NCI-H1417 (cell line): ENCODE measurements at regions not wholly inside any gene's neighbourhood (a gene's known extent, or its start where the extent isn't known, plus 50 kb on each side); places are given as distances from the start of the nearest gene placed in this dataset.
"Not testable (repeated sequence)": the region's sequence is repeated elsewhere in the genome, so short reads cannot be mapped to it uniquely, and the experiment has no call there.

Experiments
- DNase-seq, 3 experiments: peaks; one replicate each; lab custom pipeline; 2025; lab: John Stamatoyannopoulos, UW

DNA sequence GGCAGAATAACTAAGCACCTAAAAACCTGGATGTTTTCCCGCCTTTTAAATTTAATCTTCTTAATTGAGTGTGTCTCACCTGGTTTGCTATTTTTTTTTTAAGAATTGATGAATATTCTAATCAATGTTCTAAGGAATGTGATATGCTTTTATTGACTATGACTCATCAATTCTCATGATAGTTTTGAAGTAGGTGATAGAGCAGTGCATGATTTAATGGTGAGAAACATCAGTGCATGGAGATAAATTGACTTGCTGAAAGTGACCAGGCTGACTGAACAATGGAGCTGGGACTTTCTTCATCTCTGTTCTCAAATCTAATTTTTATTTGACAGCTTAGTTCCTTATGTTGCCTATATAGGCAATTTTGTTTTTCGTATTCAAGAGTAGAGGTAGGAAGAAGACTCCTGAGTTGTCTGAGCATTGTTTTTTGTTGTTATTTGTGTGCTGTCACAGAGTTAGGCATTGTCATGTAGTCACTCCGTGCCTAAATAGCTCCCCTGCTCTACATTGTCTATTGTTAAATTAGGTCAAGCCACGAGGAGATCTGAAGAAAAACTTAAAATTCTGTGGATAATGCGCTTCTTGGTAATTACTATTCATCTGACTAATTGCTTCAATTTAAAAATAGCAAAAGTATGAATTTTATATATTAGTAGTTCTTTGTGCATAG lies 59.0 kb upstream of the NUTM2F start:
- DNase-seq = not testable (repeated sequence)

DNA sequence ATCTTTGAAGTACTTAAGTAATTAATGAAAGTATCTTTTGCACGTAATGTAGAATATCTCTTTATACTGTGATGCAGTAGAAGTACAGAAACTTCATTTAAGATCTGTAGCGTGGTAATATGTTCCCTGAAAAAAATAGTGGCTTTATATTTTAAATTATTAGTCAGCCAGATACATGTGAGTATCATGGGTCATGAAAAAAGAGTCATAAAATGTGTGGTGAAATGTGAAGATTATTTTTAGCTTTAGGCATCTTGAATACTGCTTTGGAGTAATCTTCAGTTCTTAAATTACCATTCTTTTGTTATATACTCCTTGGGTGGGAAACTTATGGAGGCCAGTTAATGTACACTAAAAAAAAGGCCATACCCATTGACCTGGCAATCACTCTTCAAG lies 59.6 kb upstream of the NUTM2F start:
- not testable (repeated sequence) for DNase-seq

DNA sequence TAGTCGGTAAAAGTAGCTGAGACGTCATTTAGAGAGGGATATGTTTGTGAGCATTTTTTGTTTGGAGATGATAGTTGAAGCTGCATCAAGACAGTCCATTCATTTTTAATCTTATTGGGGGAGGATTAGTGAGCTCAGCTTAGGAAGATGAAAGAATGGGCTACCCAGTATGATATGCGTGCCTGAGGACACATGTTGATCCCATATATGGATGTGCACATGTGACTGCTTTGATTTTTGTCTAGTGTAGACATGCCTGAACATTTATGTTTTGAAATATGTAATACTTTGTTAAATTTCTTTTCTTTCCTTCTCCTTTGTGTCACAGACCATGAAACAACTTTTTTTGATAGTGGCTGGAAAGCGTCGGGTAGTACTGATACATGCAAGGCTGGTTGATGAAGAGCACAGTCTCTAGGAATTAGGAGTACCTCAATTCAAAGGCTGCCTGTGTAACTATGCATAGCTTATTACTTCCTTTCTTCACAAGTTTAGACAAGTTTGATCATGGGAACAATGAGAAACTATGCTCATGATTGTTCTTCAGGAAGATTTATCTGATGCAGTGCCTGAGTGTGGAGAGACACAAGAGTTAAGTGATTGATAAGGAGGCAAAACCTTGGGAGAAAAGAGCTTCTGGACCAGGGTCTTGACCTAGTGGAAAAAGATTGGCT lies 62.1 kb upstream of the NUTM2F start:
- DNase-seq = not testable (repeated sequence)

DNA sequence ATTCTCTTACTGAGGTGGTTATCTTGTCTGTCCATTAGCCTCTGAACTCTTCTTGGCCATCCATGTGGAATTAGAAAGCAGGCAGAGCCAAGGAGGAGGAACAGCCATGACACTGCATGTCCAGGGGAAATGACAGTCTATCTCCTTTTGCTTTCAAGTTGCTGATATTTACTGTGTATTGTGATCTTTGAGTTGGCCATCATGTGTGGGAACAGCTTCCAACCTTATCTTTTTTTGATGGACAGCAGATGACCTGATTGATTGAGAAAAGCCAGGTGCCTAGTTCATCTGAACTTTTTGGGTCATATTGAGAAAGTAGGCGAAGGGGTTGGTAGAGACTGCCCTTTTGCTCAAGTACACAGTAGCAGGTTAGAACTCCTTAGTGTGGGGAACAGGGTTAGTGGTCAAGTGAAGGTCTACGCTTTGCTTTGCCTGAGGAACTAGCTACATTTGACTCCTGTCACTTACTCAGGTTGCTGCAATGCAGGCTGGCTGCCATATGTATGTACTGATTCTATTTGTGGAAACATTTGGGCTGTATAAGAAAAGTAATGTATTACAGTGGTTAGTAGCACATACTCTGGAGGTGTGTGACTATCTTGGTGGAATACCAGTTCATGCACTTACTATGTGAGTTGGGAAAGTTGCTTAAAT lies 64.7 kb upstream of the NUTM2F start:
- not testable (repeated sequence) for DNase-seq

DNA sequence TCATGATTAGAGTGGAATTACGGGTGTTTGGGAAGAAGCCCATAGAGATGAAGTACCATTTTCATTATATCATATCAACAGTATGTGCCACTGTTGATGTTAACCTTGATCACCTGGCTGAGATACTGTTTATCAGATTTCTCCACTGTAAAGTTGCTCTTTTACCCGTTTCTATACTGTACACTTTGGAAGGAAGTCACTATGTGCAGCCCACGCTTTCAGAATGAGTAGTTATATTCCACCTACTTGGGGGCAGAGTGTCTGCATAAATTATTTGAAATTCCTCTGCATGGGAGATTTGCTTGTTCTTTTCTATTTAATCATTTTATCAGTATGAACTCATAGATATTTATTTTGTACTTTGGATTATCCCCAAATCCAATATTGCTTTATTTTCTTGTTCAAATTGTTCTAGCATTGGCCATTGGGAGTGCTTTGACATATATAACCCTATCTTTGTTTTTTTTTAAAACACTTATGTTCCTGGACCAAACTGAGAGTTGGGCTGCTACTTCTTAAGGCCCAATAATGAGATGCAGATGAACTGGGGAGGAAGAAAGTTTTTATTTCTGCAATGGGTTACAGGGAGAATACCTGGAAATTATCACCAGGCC lies 69.4 kb upstream of the NUTM2F start:
- not testable (repeated sequence) for DNase-seq

DNA sequence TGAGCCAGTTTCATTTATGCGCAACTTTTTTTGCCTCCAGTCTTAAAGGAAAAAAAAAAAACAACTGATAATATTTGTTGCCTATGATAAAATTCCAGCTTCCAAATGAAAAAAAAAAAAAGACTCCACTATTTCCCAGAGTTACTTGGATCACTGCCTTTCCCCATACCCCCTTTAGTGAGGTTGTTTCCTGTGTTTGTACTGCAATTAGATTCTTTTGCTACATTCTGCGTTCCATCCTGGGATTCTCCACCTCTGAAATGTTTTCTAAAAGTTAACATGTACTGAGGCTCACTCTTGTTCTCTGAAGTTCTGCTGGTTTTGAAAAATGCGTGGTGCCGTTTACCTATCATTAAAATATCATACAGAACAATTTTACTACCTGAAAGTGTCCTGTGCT lies 72.0 kb upstream of the NUTM2F start:
- DNase-seq = not testable (repeated sequence)

DNA sequence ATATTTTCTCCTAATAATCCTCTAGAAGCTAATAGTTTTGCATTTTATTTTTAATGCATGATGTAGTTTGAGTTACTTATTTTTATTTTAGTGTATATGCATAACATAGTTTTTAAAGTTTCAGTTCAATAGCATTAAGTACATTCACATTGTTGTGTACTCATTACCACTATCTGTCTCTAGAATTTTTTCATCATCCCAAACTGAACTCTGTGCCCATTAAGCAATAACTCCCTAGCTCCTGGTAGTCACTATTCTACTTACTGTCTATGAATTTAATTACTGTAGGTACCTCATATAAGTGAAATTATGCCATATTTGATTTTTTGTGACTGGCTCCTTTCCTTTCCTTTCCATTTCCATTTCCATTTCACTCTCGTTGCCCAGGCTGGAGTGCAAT lies 74.4 kb upstream of the NUTM2F start:
- not testable (repeated sequence) for DNase-seq

DNA sequence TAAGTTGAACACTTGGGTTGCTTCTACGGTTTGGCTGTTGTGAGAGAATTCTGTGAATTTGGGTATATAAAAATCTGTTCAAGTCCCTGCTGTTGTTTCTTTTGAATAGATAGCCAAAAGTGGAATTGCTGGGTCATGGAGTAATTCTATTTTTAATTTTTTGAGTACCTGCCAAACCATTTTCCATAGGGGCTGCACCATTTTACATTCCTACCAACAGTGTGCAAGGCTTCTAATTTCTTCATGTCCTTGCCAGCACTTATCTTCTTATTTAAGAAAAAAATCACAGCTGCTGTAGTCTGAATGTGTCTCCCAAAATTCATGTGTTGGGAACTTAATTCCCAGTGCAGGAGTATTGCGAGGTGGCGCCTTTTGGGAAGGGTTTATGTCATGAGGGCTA lies 75.1 kb upstream of the NUTM2F start:
- not testable (repeated sequence) for DNase-seq

DNA sequence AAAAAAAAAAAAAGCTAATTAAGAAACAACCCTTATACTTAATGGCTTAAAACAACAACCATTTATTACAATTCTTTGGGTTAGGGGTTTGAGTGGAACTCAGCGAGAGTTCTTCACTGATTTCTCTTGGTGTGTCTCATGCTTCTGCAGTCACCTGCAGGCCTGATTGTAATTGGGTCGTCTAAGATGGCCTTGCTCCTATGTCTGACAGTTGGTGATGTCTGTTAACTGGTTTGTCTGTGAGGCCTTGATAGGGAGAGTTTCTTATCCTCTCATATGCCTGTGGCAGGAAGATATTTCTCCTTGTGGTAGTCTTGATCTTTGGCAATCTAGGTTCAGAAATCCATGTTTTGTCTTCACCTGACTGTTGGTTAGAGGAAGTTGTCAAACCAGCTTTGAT lies 85.2 kb upstream of the NUTM2F start:
- not testable (repeated sequence) for DNase-seq

DNA sequence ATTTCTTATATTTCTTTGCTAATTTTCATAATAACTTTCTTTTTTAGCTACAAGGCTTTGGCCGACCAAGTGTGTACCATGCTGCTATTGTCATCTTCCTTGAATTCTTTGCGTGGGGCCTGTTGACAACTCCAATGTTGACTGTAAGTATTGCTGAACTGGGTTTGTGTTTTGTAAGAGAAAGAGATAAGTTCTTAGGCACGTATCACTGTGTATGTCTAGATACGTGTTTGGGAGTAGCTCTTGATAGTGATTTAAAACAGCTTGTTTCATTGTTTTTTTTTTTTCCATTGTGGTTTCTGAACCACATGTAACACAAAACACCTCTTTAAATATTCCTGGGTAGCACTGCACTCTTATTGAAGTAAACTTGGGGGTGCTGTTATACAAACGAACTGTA lies 86.7 kb upstream of the NUTM2F start:
- DNase-seq = not testable (repeated sequence)

DNA sequence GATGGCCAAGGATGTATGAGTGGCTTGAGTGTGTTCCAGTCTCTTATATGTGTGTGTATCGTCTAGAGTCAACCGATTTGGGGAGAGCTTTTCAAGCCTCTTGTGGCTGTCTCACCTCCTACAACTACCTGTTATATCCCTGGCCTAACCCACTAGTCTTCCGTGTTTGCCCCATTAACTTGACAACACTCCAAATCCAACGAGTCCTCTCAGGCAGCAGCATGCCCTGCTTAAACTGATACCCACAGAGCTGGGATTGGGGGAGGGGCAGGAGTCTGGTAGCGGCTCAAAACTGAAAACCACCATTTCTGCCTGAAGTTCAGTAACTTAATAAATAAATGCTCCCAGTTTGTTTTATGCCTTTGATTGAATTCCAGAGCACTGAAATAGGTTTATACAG lies 91.7 kb upstream of the NUTM2F start:
- DNase-seq = peak in 1 of 3 experiments; percentile 50

DNA sequence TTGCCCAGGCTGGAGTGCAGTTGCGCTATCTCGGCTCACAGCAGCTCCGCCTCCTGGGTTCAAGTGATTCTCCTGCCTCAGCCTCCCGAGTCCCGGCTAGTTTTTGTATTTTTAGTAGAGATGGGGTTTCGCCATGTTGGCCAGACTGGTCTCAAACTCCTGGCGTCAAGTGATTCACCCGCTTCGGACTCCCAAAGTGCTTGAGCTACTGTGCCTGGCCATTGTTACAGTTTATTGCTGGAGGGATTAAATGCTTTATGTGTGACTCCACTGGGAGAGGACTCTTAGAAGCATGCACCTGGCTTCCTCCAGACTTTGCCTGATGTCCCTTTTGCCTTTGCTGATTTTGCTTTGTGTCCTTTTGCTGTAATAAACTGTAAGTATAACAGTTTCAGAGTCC lies 93.5 kb upstream of the NUTM2F start:
- not testable (repeated sequence) for DNase-seq

DNA sequence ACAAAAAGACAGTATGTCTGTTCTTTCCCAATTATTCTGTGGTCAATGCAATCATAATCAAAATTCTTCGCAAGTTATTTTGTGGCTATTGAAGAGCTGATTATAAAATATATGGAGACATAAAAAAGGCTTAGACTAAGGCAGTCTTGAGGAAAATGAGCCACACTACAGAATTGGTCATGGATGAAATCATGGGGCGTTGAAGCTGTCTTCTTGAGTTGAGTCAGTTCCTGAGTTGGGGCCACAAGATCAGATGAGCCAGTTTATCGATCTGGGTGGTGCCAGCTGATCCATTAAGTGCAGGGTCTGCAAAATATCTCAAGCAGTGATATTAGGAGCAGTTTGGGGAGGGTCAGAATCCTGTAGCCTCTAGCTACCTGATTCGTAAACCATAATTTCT lies 96.9 kb upstream of the NUTM2F start:
- not testable (repeated sequence) for DNase-seq

DNA sequence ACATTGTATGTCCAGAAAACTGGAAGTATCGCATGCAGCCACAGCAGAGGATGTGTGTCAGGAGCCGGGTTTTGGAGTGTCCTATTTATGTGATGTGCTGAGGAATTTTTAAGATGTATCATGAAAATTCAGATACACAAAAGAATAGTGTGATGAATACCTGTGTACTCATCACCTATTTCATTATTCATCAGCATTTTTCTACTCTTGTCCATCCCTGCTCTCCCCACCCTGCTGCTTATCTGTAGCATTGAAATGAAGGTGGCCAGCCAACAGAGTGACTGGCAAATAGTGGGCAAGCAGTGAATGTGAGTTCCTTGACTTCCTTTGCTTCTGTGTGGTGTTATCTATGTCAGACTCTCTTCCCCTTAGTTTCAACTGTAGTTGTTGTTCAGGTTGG lies 108.7 kb upstream of the NUTM2F start:
- DNase-seq = not testable (repeated sequence)

DNA sequence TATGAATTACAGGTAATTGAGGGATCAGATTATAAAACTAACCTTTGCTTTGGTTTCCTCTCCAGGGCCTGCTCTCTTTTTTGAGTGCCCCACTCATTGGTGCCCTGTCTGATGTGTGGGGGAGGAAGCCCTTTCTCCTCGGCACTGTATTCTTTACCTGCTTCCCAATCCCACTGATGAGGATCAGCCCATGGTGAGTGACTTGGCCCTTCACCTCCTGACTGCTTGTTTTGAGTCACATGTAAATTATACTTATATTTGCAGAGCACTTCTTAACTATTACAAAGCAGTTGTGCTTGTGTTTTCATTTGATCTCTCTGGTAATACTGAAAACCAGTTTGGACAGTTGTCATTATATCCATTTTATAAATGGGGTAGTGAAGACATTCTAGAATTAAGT lies 109.9 kb upstream of the NUTM2F start:
- DNase-seq = not testable (repeated sequence)

DNA sequence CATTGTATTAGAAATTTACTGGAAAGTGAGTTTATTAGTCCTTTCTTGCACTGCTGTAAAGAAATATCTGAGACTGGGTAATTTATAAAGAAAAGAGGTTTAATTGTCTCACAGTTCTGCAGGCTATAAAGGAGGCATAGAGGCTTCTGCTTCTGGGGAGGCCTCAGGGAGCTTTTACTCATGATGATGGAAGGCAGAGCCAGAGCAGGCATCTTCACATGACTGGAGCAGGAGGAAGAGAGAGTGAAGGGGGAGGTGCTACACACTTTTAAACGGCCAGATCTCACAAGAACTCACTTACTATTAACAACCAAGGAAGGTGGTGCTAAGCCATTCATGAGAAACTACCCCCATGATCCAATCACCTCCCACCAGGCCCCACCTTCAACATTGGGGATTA lies 112.7 kb upstream of the NUTM2F start:
- DNase-seq = not testable (repeated sequence)

DNA sequence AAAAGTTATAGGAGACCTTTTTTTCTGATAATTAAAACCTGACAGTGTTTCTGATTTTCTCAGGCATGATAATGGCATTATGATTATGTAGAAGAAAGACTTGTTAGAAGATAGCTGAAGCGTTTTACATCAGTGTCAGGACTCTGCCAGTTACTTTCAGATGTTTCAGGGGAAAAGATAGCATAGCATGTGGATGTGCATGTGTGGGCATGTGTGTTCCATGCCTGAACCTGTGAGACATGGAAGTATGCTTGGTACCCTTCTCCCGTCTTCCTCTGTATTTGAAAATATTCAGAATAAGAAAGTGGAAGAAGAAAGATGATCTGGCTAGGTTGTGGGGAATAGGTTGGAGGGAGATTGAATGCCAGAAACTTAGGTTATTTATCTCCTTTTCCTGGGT lies 113.1 kb upstream of the PCAT7 start:
- DNase-seq = no peak

DNA sequence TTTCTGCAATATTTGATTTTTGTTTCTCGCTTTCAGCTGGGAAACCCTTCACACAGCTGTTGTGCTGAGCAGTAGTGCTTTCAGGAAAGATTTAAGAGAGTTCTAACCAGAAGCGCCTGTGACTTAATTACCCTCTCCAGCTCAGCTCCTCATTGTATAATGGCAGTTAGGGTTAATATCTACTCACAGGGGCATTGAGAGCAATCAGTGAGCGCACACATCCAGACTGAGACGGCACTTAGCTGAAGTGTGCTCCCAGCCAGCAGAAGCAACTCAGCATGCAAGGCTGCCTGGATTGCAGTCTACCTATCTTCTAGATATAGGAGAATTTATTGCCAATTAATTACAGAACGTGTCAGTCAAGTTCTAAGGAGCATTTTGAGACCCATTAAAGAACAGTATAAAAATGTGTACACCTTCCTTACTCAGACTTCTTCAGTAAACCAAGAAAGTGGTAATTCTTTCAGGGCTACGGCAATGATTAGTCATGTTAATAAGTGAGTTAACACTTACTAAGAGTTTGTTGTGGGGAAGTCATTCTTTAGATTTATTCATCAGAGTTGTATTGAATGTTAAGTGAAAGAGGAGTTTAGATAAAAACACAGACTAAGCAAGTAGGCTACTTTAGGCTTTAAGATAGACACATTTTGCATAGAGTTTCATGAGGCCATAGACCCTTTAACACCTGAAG lies 111.7 kb upstream of the PCAT7 start:
- DNase-seq = peak; percentile 56 to 93 (median 75)

DNA sequence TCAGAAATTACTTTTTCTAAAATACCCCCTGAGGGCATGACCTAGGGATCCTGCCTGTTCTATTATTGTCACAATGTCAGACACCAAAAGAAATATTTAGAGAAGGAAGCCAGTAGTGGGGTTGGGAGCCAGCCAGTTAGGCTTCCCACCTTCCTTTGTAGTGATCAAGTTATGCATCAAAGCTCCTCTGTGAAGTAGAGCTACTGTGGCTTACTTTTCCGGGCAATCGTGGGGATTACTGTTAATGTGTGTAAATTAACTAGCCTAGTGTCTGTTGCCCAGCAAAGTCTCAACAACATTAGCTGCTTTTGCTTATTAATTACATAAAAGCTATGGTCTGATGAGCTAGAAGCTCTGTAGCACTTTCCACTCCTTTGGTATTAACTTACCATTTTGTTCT lies 109.0 kb upstream of the PCAT7 start:
- no peak for DNase-seq

DNA sequence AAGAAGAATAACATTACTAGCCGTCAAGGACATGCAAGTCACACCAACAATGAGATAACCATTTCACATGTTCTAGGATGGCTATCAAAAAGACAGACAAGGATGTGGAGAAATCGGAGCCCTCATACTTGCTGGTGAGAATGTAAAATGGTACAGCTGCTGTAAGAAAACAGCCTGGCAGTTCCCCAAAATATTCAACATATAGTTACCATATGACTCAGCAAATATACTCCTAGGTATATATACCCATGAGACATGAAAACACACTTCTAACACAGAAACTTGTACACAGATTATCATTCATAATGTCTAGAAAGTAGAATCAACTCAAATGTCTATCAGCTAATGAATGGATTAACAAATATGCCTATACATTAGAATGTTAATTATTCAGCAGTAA lies 105.4 kb upstream of the PCAT7 start:
- DNase-seq = no peak

DNA sequence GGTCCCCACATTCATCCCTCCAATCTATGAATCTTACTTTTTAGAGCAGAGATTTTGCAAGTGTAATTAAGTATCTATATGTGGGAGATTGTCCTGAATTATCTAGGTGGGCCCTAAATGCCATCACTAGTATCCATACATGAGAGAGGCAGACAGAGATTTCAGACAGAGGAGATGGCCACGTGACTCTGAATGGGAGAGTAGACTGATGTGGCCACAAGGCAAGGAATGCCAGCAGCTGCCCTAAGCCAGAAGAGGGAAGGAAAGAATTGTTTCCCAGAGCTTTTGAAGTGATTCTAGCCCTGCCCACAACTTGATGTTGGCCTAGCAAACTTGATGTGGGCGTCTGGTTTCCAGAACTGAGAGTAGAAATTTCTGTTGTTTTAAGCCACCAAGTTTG lies 90.1 kb upstream of the PCAT7 start:
- DNase-seq = no peak

DNA sequence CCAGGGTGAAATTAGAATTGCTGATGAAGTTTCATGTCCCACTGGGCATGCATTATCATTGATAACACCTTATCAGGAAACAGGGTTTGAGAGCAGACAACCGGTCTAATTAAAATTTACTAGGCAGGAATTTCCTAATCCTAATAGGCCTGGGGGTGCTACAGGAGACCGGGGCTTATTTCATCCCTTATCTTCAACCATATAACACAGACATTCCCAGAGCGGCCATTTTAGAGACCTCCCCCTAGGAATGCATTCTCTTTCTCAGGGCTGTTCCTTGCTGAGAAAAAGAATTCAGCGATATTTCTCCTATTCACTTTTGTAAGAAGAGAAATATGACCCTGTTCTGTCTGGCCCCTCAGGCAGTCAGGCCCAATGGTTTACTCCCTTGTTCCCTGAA lies 82.8 kb upstream of the PCAT7 start:
- DNase-seq = not testable (repeated sequence)
